Neural cell (in vitro differentiated cells): ENCODE measurements at regions not wholly inside any gene's neighbourhood (a gene's known extent, or its start where the extent isn't known, plus 50 kb on each side); places are given as distances from the start of the nearest gene placed in this dataset.

Source experiments
- H2AFZ ChIP-seq: fragments of 200-600, 300-800 bp; sonication (generic), shearing (Covaris generic); 2 replicates; pipeline ENCODE4 v1.6.0; 2014; ENCODE audit warnings: low read depth, mild to moderate bottlenecking, antibody characterized with exemption, low read length, moderate library complexity
- H3F3A ChIP-seq: fragments of 200-600 bp; shearing (Covaris generic); 2 replicates; pipeline ENCODE4 v1.6.1; 2016; ENCODE audit warnings: mild to moderate bottlenecking, moderate library complexity, mixed read lengths, antibody characterized with exemption, low read length; ENCODE audit not compliant: insufficient read depth, poor library complexity, severe bottlenecking
- H3K27ac ChIP-seq: fragments of 200-600, 300-800 bp; sonication (generic), shearing (Covaris generic); 2 replicates; pipeline ENCODE4 v1.5.1; 2014; ENCODE audit warnings: mild to moderate bottlenecking, low read length, moderate library complexity
- H3K27me3 ChIP-seq: fragments of 300-800, 200-600 bp; sonication (generic), shearing (Covaris generic); 2 replicates; pipeline ENCODE4 v1.6.0; 2014; ENCODE audit warnings: mild to moderate bottlenecking, low read depth, low read length, moderate library complexity; ENCODE audit not compliant: insufficient read depth
- H3K36me3 ChIP-seq: fragments of 300-800, 200-600 bp; sonication (generic), shearing (Covaris generic); 2 replicates; pipeline ENCODE4 v1.5.1; 2014; ENCODE audit warnings: mild to moderate bottlenecking, antibody characterized with exemption, low read length, moderate library complexity; ENCODE audit not compliant: insufficient read depth
- H3K4me2 ChIP-seq: fragments of 300-800, 200-600 bp; sonication (generic), shearing (Covaris generic); 2 replicates; pipeline ENCODE4 v1.6.0; 2014; ENCODE audit warnings: mild to moderate bottlenecking, low read length
- H3K4me3 ChIP-seq: fragments of 300-800, 200-600 bp; sonication (generic), shearing (Covaris generic); 2 replicates; pipeline ENCODE4 v1.5.1; 2014; ENCODE audit warnings: mild to moderate bottlenecking, low read length, moderate library complexity
- H3K79me2 ChIP-seq: fragments of 200-600 bp; shearing (Covaris generic); replicated peaks from 2 replicates; pipeline ENCODE4 v1.6.0; 2014; ENCODE audit warnings: mild to moderate bottlenecking, low read length, moderate library complexity; ENCODE audit not compliant: insufficient read depth
- H3K9ac ChIP-seq: fragments of 300-800, 200-600 bp; sonication (generic), shearing (Covaris generic); 2 replicates; pipeline ENCODE4 v1.6.1; 2016; ENCODE audit warnings: mild to moderate bottlenecking, low read length, mixed read lengths
- H3K9me2 ChIP-seq: fragments of 200-600 bp; shearing (Covaris generic); 2 replicates; pipeline ENCODE4 v1.6.1; 2016; ENCODE audit warnings: mild to moderate bottlenecking, low read length, mixed read lengths; ENCODE audit not compliant: insufficient read depth
- H3K9me3 ChIP-seq: fragments of 200-600, 300-800 bp; sonication (generic), shearing (Covaris generic); 2 replicates; pipeline ENCODE4 v1.6.1; 2016; ENCODE audit warnings: mild to moderate bottlenecking, mixed run types, low read length, moderate library complexity, mixed read lengths
- H4K20me1 ChIP-seq: fragments of 200-600 bp; shearing (Covaris generic); 2 replicates; pipeline ENCODE4 v1.6.1; 2016; ENCODE audit warnings: mild to moderate bottlenecking, mixed run types; ENCODE audit not compliant: insufficient read depth
- EP300 ChIP-seq: fragments of 450-650 bp; conservative IDR thresholded peaks from 2 replicates; pipeline ENCODE4 v1.6.1; 2014; ENCODE audit warnings: antibody characterized with exemption, mild to moderate bottlenecking, moderate library complexity; ENCODE audit not compliant: poor library complexity, severe bottlenecking
- EZH2 ChIP-seq: fragments of 200-600, 300-800 bp; shearing (Covaris generic), sonication (generic); IDR thresholded peaks from 2 replicates; pipeline ENCODE4 v1.6.1; 2014; ENCODE audit warnings: antibody characterized with exemption, low read length, borderline replicate concordance, mild to moderate bottlenecking; ENCODE audit not compliant: insufficient read depth, poor library complexity, severe bottlenecking
- MXI1 ChIP-seq: fragments of 450-650 bp; conservative IDR thresholded peaks from 2 replicates; pipeline ENCODE4 v1.6.1; 2014; ENCODE audit warnings: antibody characterized with exemption, mild to moderate bottlenecking; ENCODE audit not compliant: poor library complexity, severe bottlenecking
- POLR2AphosphoS5 ChIP-seq: IDR thresholded peaks from 2 replicates; pipeline ENCODE4 v1.6.1; 2012
- RAD21 ChIP-seq: fragments of 450-650 bp; conservative IDR thresholded peaks from 2 replicates; pipeline ENCODE4 v1.6.1; 2014; ENCODE audit warnings: antibody characterized with exemption, mild to moderate bottlenecking, moderate library complexity
- REST ChIP-seq: IDR thresholded peaks from 2 replicates; pipeline ENCODE4 v1.6.1; 2012; ENCODE audit warnings: borderline replicate concordance
- SMC3 ChIP-seq: fragments of 450-650 bp; conservative IDR thresholded peaks from 2 replicates; pipeline ENCODE4 v1.6.1; 2014; ENCODE audit warnings: antibody characterized with exemption, mild to moderate bottlenecking, moderate library complexity; ENCODE audit not compliant: poor library complexity
- TAF1 ChIP-seq: IDR thresholded peaks from 2 replicates; pipeline ENCODE4 v1.6.1; 2012; ENCODE audit warnings: low read depth
- TF ChIP-seq, protein P1 (sequence below): fragments of 450-650 bp; IDR thresholded peaks from 2 replicates; pipeline ENCODE4 v1.5.1; 2014; ENCODE audit warnings: antibody characterized with exemption, mild to moderate bottlenecking, moderate library complexity; ENCODE audit not compliant: poor library complexity, severe bottlenecking

DNA sequence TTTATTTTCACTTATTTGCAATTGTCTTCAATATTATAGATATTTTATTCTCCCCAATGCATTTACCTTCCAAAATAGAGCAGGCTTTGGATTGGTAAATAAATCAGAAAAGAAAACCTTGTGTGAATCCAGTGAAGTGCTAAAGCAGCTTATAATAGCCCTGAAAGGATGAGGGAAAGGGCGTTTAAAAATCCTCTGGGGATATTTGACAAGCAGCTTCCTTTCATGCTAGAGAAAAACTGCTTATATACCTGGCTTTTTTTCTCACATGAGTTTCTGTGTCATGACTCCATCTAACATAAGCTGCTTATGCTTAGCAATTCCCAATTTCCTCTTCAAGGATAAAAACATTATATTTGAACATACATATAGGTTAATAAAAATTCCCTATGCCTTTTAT lies 221.6 kb upstream of the SEMA3E start:
- peak overlapping the region; percentile 61 for H3K27ac ChIP-seq
- no peaks in the 10 kb centered on the region for H4K20me1 ChIP-seq
- H3K9me3 ChIP-seq = no peaks in the 10 kb centered on the region
- no peaks in the 10 kb centered on the region for H3K27me3 ChIP-seq
- H3K9ac ChIP-seq = no peak overlapping the region
- H3K79me2 ChIP-seq = no peaks in the 10 kb centered on the region
- H3K4me2 ChIP-seq = peak overlapping the region; percentile 49
- no peaks in the 10 kb centered on the region for H3F3A ChIP-seq
- H3K9me2 ChIP-seq = no peaks in the 10 kb centered on the region
- TF ChIP-seq MXI1 (no peak), POLR2AphosphoS5 (peak; percentile 27), EP300 (peak; percentile 61), EZH2 (no peak), RAD21 (peak; percentile 11)
- H3K36me3 ChIP-seq = no peaks in the 10 kb centered on the region
- peak overlapping the region; percentile 19 for H3K4me3 ChIP-seq
- no peak overlapping the region for H2AFZ ChIP-seq

- no peaks in the 10 kb centered on the region for H3K36me3 ChIP-seq
- H3K9me2 ChIP-seq = no peaks in the 10 kb centered on the region
- no peaks in the 10 kb centered on the region for H4K20me1 ChIP-seq
- H3K9me3 ChIP-seq = no peaks in the 10 kb centered on the region
- H2AFZ ChIP-seq = no peak overlapping the region
- no peak for TF ChIP-seq EZH2
- TF ChIP-seq REST = no peak
- no peak for TF ChIP-seq RAD21
- TF ChIP-seq, protein P1, sequence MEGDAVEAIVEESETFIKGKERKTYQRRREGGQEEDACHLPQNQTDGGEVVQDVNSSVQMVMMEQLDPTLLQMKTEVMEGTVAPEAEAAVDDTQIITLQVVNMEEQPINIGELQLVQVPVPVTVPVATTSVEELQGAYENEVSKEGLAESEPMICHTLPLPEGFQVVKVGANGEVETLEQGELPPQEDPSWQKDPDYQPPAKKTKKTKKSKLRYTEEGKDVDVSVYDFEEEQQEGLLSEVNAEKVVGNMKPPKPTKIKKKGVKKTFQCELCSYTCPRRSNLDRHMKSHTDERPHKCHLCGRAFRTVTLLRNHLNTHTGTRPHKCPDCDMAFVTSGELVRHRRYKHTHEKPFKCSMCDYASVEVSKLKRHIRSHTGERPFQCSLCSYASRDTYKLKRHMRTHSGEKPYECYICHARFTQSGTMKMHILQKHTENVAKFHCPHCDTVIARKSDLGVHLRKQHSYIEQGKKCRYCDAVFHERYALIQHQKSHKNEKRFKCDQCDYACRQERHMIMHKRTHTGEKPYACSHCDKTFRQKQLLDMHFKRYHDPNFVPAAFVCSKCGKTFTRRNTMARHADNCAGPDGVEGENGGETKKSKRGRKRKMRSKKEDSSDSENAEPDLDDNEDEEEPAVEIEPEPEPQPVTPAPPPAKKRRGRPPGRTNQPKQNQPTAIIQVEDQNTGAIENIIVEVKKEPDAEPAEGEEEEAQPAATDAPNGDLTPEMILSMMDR = no peak
- no peak for TF ChIP-seq POLR2AphosphoS5
- no peak for TF ChIP-seq EP300
- no peak for TF ChIP-seq SMC3
- TF ChIP-seq MXI1 = no peak
- no peak for TF ChIP-seq TAF1
- no peak overlapping the region for H3K4me2 ChIP-seq
- no peak overlapping the region for H3K4me3 ChIP-seq
- H3K27ac ChIP-seq = no peak overlapping the region
- no peaks in the 10 kb centered on the region for H3K79me2 ChIP-seq
- no peak overlapping the region for H3K9ac ChIP-seq
- no peaks in the 10 kb centered on the region for H3F3A ChIP-seq
- no peaks in the 10 kb centered on the region for H3K27me3 ChIP-seq
Measured at GRCh38 chr7:83866582-83866981, 217.6 kb upstream of the SEMA3E start.

DNA sequence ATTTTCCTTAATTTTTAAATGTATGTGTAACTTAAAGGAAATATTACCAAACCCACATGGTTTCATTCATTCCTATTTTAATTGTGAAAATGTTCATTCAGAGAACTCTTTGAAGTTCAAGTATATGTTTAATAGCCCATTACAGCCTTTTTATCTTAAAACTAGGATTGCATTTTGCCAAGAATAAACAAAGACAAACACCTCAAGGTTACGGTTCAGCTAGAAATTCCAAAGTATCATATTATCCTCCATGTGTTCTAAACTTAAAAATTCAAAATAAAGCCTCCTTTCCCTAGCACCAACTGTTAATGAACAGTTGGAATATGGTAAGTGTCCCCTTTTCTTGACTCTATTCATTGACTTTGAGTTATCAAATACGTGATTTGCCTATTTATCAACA lies 215.6 kb upstream of the SEMA3E start:
- H3K36me3 ChIP-seq = no peaks in the 10 kb centered on the region
- TF ChIP-seq, protein P1 = no peak
- no peak for TF ChIP-seq POLR2AphosphoS5
- no peak for TF ChIP-seq SMC3
- TF ChIP-seq EP300 = no peak
- no peak for TF ChIP-seq TAF1
- TF ChIP-seq REST = no peak
- TF ChIP-seq EZH2 = no peak

More for the DNA sequence above, 215.6 kb upstream of the SEMA3E start:
- Histone ChIP-seq H3K9me2 (no peaks in the 10 kb centered on the region), H3K27ac (no peak overlapping the region), H3F3A (no peaks in the 10 kb centered on the region), H3K9ac (no peak overlapping the region), H2AFZ (no peak overlapping the region), H3K9me3 (no peaks in the 10 kb centered on the region), H3K4me3 (no peak overlapping the region), H3K79me2 (no peaks in the 10 kb centered on the region), H3K27me3 (no peaks in the 10 kb centered on the region), H3K4me2 (no peak overlapping the region), H4K20me1 (no peaks in the 10 kb centered on the region)
